Epithelial cell of proximal tubule (primary cell): ENCODE measurements at regions not wholly inside any gene's neighbourhood (a gene's known extent, or its start where the extent isn't known, plus 50 kb on each side); places are given as distances from the start of the nearest gene placed in this dataset.

ENCODE experiments used
- DNase-seq: peaks from one replicate; pipeline ENCODE4 v3.0.0-alpha.2; 2011; ENCODE audit warnings: low read depth
- H3K4me3 ChIP-seq: 2 replicates; pipeline ENCODE4 v1.5.1; 2011; ENCODE audit warnings: low read depth, mild to moderate bottlenecking, low read length
- TF ChIP-seq, protein P1 (sequence below): conservative IDR thresholded peaks from 2 replicates; pipeline ENCODE4 v1.5.1; 2012; ENCODE audit warnings: low read depth, mild to moderate bottlenecking, low read length

DNA sequence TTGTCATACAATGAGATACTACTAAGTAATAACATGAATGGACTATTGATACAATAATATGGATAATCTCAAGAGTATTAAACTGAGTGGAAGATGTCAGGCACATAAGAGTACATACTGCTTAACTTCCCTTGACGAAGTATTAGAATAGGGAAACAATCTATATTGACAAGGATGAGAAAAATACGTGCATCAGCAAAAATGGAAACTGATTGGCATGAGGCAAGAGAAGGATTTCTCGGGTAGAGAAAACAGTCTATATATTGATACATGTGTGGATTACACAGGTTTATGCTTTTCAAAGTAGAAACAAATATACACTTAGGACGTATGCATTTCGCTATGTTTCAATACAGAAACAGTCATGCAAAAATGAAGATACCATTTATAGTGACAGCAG lies 57.4 kb downstream of the PRR20E start:
- no peak for DNase-seq
- H3K4me3 ChIP-seq, result no peak overlapping the region
- TF ChIP-seq, protein P1, sequence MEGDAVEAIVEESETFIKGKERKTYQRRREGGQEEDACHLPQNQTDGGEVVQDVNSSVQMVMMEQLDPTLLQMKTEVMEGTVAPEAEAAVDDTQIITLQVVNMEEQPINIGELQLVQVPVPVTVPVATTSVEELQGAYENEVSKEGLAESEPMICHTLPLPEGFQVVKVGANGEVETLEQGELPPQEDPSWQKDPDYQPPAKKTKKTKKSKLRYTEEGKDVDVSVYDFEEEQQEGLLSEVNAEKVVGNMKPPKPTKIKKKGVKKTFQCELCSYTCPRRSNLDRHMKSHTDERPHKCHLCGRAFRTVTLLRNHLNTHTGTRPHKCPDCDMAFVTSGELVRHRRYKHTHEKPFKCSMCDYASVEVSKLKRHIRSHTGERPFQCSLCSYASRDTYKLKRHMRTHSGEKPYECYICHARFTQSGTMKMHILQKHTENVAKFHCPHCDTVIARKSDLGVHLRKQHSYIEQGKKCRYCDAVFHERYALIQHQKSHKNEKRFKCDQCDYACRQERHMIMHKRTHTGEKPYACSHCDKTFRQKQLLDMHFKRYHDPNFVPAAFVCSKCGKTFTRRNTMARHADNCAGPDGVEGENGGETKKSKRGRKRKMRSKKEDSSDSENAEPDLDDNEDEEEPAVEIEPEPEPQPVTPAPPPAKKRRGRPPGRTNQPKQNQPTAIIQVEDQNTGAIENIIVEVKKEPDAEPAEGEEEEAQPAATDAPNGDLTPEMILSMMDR, result no peak

DNA sequence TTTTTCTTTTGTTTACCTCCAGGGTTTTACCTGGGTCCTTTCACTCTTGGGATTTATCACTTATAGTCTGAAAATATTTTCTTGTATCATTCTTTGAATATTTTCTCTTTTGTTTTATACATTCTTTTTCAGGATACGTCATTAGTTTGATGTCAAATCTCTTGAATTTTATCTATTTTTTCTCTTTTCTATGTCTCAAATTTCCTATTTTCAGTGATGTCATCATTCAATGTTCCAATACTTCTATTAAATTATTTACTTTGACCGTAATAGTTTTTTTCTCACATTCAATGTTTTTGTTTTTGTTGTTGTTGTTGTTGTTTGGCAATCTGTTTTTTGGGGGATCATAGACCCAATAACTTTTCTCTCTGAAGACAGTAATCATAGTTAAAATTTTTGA lies 83.5 kb downstream of the PRR20E start:
- H3K4me3 ChIP-seq, result no peak overlapping the region
- no peak for DNase-seq
- TF ChIP-seq, protein P1, result no peak

DNA sequence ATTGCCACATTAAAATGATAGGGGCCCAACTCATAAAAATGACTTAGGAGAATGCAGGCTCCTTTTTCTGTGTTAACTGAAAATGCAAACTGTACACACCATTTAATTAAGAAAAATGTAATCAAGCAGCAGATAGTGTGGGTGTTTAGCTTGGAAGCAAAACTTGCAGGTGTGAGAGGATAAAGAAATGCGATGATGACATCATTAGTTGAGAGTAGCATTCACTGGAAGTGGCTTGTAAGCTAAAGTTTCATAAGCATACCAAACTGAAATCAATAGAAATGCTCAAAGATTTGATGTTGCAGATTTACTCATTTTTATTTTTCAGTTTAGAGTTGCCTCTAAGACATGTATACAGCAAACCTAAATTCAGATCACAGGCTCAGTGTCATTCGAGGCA lies 86.6 kb downstream of the PRR20E start:
- no peak overlapping the region for H3K4me3 ChIP-seq
- TF ChIP-seq, protein P1, result no peak
- no peak for DNase-seq

DNA sequence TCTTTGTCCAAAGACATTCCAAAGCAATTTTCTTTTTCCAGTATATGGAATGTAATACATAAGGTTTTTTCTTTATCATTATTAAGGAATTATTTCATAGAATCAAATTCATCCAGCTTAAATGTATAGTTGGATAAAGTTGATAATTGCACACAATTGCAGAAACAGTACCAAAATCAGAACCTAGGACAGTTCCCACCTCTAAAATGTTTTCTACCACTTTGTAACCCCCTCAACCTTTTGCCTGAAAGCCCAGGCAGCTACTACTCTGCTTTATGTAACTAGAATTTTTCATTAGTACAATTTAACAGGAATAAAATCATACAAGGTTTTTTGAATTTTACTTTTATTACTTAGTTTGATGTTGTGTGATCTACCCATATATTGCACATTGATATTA lies 98.0 kb downstream of the PRR20E start:
- TF ChIP-seq, protein P1, result no peak
- H3K4me3 ChIP-seq, result no peak overlapping the region
- DNase-seq, result no peak

DNA sequence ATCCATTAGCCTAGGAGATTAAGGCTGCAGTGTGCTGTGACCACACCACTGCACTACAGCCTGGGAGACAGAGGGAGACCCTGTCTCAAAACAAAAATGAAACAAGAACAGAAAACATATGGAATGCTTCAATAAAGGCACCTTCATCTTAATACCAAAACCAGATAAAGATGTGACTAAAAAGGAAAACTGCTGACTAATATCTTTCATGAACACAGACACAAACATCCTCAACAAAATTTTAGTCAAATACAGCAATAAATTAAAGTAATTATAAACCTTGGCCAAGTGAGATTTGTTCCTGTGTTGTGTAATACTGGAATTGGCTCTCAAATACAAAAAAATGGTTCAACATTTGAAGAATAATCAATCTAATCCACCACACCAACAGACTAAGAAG lies 103.5 kb downstream of the PRR20E start:
- no peak overlapping the region for H3K4me3 ChIP-seq
- no peak for DNase-seq
- TF ChIP-seq, protein P1, result no peak

DNA sequence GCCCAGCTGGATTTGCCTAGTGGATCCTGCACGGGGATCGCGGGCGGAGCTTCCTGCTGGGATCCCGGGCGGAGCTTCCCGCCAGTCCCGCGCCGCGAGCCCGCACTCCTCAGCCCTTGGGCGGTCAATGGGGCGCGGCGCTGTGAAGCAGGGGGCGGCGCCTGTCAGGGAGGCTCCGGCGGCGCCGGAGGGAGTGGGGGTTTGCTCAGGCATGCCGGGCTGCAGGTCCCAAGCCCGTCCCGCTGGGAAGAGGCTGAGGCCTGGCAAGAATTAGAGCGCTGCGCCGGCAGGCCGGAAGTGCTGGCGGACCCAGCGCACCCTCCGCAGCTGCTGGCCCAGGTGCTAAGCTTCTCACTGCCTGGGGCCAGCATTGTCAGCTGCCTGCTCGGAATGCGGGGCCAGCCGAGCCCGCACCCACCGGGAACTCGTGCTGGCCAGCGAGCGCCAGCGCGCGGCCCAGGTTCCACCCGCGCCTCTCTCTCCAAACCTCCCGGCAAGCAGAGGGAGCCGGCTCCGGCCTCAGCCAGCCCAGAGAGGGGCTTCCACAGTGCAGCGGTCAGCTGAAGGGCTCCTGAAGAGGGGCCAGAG lies 119.6 kb downstream of the PRR20E start:
- DNase-seq, result no peak
- no peak overlapping the region for H3K4me3 ChIP-seq
- TF ChIP-seq, protein P1, result no peak

DNA sequence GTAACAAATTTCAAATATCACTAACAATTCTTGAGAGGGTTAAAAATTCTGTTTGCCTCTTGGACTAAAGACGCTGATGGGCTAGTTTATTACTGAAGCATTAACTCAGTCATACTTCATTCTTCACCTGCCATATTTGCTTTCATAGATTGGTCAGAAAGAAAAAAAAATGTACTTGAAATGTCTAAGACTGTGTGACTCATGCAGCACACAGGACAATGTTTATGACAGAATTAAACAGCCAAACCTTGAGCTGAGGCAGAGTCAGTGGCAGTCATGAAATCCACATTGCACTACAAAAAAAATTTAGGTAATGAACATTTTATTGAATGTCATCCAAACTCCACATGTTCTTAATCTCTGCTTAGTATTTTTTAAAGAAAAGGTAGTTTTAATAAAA lies 135.6 kb downstream of the PRR20E start:
- DNase-seq, result no peak
- TF ChIP-seq, protein P1, result no peak

More for the DNA sequence above, 135.6 kb downstream of the PRR20E start:
- no peak overlapping the region for H3K4me3 ChIP-seq
